Skeletal muscle satellite cell (primary cell): ENCODE measurements at regions not wholly inside any gene's neighbourhood (a gene's known extent, or its start where the extent isn't known, plus 50 kb on each side); places are given as distances from the start of the nearest gene placed in this dataset.
A peak's percentile ranks its signal among the peaks of the same experiment; 100 is the strongest.

Experiments used
- small RNA-seq: library from RNA; depleted of rRNA; stranded (forward); fragments of <200 nt; gene quantifications from one replicate; pipeline ENCODE3, GENCODE V24; 2012

Small RNA genes in the stretch of these regions (small RNA-seq; reads per million reads assigned to genes)
- gene RNU6-256P, result 0.77 reads per million, percentile 14 among the genes with 10 or more reads in this experiment
